ENCODE measurements at regions not wholly inside any gene's neighbourhood (a gene's known extent, or its start where the extent isn't known, plus 50 kb on each side); places are given as distances from the start of the nearest gene placed in this dataset.

DNA sequence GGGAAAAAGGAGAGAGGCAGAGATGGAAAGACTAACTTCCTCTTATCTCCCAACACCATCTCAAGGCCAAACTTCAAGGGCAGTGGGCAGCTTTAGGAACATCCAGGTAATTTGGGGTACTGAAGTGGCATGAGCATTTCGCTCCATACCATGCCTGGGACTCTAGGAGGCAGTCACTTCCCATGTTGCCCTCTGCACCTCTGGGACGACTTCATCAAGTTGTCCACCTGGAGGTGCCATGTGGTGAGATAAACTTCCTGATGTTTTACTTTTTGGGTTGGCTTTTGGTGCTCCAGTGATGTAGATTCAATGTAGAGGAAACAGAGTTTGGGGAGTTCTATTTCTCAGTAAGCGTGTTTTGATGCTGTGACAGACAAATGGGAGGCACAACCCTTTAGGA, 56.3 kb upstream of the UPP2 start:
- Histone ChIP-seq H3K79me1 (replicated peaks; ENCODE audit: low read length, poor library complexity, severe bottlenecking) (no peaks in the 10 kb centered on the region), H3K18ac (ENCODE audit: low read depth in 1 of 2, low read length in 2 of 2) (no peak overlapping the region), H3K27ac (ENCODE audit: low read length, poor library complexity, severe bottlenecking) (no peak overlapping the region), H3K4ac (ENCODE audit: low read depth in 1 of 2, low read length in 2 of 2) (no peak overlapping the region), H3K4me2 (ENCODE audit: low read length, poor library complexity, severe bottlenecking) (no peak overlapping the region), H3K27me3 (ENCODE audit: control insufficient read depth in 1 of 2, insufficient read depth in 1 of 2, low read length in 2 of 2) (peaks cover 0 to 14% of the 10 kb centered on the region in 2 experiments), H3K14ac (ENCODE audit: low read length in 2 of 2) (no peak overlapping the region), H2AK5ac (ENCODE audit: low read length, severe bottlenecking) (no peak overlapping the region), H2BK5ac (ENCODE audit: low read depth, low read length, poor library complexity, severe bottlenecking) (no peak overlapping the region), H3K4me3 (ENCODE audit: insufficient read depth in 1 of 2, low read depth in 1 of 2, low read length in 2 of 2) (no peak overlapping the region), H2AFZ (ENCODE audit: low read depth, low read length) (no peak overlapping the region), H3K9me3 (ENCODE audit: control insufficient read depth, low read length) (no peaks in the 10 kb centered on the region), H2BK12ac (ENCODE audit: low read length in 2 of 2) (no peak overlapping the region), H3K4me1 (ENCODE audit: control insufficient read depth, insufficient read depth, low read depth, low read length) (no peaks in the 10 kb centered on the region), H4K91ac (ENCODE audit: low read length) (no peak overlapping the region), H3K9ac (ENCODE audit: low read length) (no peak overlapping the region), H3K36me3 (ENCODE audit: control insufficient read depth in 1 of 2, insufficient read depth in 2 of 2, low read depth in 1 of 2, low read length in 2 of 2) (no peaks in the 10 kb centered on the region), H2BK120ac (ENCODE audit: low read depth, low read length) (no peak overlapping the region), H4K8ac (ENCODE audit: low read length) (no peak overlapping the region), H2BK15ac (ENCODE audit: low read depth, poor library complexity, severe bottlenecking) (no peak overlapping the region), H3K23ac (ENCODE audit: low read length in 2 of 2) (no peak overlapping the region)
- WGBS: 64% methylated on average over 3 of the region's 3 CpGs
- DNase-seq: no peak

DNA sequence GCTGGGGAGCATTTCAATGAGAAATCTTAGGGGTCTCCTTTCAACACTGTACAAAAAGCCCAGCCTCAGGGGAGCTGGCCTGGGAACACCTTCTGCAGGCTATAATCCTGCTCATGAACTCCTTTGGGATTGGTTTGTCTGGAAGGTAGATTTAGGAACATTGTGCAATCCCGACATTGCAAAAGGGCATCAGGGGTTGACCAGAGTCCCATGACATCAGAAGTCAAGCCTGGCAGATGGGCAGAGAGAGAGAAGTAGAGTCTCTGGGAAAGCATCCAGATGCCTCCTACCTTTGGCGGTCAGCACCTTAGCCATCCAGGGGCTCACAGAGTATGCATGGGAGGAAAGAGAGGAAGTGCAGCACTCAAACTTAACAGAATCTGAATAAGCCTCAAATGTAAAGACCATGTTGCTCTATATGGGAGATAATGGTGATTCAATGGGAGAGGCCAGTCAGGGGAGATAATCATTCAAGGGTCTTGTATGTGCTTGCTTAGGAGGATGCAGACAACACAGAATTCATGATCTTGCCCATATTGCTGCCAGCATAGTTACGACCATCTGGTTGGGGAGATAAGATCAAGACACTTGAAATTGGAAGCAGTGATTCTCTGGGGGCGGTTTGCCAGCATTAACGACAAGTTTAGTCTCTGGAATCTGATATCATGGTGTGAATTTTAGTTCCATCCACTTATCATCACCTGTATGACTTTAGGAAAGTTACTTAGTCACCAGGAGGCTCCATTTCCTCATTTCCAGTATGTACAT, 58.3 kb upstream of the UPP2 start:
- no peaks in the 10 kb centered on the region for H3K9me3 ChIP-seq (ENCODE audit: control insufficient read depth, low read length)
- DNase-seq: no peak
- H3K9ac ChIP-seq (ENCODE audit: low read length): no peak overlapping the region
- no peak overlapping the region for H2AFZ ChIP-seq (ENCODE audit: low read depth, low read length)
- H2BK120ac ChIP-seq (ENCODE audit: low read depth, low read length): no peak overlapping the region
- H3K36me3 ChIP-seq (ENCODE audit: control insufficient read depth in 1 of 2, insufficient read depth in 2 of 2, low read depth in 1 of 2, low read length in 2 of 2): no peaks in the 10 kb centered on the region
- H3K4me2 ChIP-seq (ENCODE audit: low read length, poor library complexity, severe bottlenecking): no peak overlapping the region
- H3K18ac ChIP-seq (ENCODE audit: low read depth in 1 of 2, low read length in 2 of 2): no peak overlapping the region
- 71% methylated on average over 5 of the region's 5 CpGs for WGBS
- no peak overlapping the region for H3K27ac ChIP-seq (ENCODE audit: low read length, poor library complexity, severe bottlenecking)
- H4K8ac ChIP-seq (ENCODE audit: low read length): no peak overlapping the region
- no peak overlapping the region for H2BK12ac ChIP-seq (ENCODE audit: low read length in 2 of 2)
- H3K79me1 ChIP-seq (replicated peaks; ENCODE audit: low read length, poor library complexity, severe bottlenecking): no peaks in the 10 kb centered on the region
- no peak overlapping the region for H2AK5ac ChIP-seq (ENCODE audit: low read length, severe bottlenecking)
- H2BK15ac ChIP-seq (ENCODE audit: low read depth, poor library complexity, severe bottlenecking): no peak overlapping the region
- no peak overlapping the region for H3K23ac ChIP-seq (ENCODE audit: low read length in 2 of 2)
- H3K4ac ChIP-seq (ENCODE audit: low read depth in 1 of 2, low read length in 2 of 2): no peak overlapping the region
- H3K4me3 ChIP-seq (ENCODE audit: insufficient read depth in 1 of 2, low read depth in 1 of 2, low read length in 2 of 2): no peak overlapping the region
- peaks cover 0 to 11% of the 10 kb centered on the region in 2 experiments for H3K27me3 ChIP-seq (ENCODE audit: control insufficient read depth in 1 of 2, insufficient read depth in 1 of 2, low read length in 2 of 2)
- no peak overlapping the region for H3K14ac ChIP-seq (ENCODE audit: low read length in 2 of 2)
- H2BK5ac ChIP-seq (ENCODE audit: low read depth, low read length, poor library complexity, severe bottlenecking): no peak overlapping the region
- H3K4me1 ChIP-seq (ENCODE audit: control insufficient read depth, insufficient read depth, low read depth, low read length): no peaks in the 10 kb centered on the region
- H4K91ac ChIP-seq (ENCODE audit: low read length): no peak overlapping the region

DNA sequence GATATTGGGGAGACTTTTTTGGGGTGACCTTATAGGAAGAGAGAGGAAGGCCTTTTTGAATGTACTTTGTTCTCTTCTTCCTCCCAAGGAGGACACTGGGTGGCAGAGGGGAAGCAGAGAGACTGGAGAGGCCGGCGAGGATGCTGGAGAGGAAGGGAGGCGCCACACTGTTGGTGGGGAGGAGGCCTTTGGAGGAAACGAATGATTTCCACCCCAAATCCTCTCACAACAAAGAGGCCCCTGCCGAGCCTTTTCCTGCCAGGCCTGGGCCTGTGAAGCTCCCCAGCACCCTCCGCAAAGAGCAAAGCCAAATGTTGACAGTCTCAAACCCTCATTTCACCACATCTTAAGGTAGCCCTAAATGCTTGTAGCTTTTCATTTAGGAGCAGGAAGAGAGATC, 59.0 kb upstream of the UPP2 start:
- Histone ChIP-seq H3K4ac (ENCODE audit: low read depth in 1 of 2, low read length in 2 of 2) (no peak overlapping the region), H2BK15ac (ENCODE audit: low read depth, poor library complexity, severe bottlenecking) (no peak overlapping the region), H4K8ac (ENCODE audit: low read length) (no peak overlapping the region), H2AFZ (ENCODE audit: low read depth, low read length) (no peak overlapping the region), H3K9me3 (ENCODE audit: control insufficient read depth, low read length) (no peaks in the 10 kb centered on the region), H4K91ac (ENCODE audit: low read length) (no peak overlapping the region), H2BK12ac (ENCODE audit: low read length in 2 of 2) (no peak overlapping the region), H3K14ac (ENCODE audit: low read length in 2 of 2) (no peak overlapping the region), H3K23ac (ENCODE audit: low read length in 2 of 2) (no peak overlapping the region), H3K4me3 (ENCODE audit: insufficient read depth in 1 of 2, low read depth in 1 of 2, low read length in 2 of 2) (no peak overlapping the region), H3K4me2 (ENCODE audit: low read length, poor library complexity, severe bottlenecking) (no peak overlapping the region), H3K18ac (ENCODE audit: low read depth in 1 of 2, low read length in 2 of 2) (no peak overlapping the region), H3K36me3 (ENCODE audit: control insufficient read depth in 1 of 2, insufficient read depth in 2 of 2, low read depth in 1 of 2, low read length in 2 of 2) (no peaks in the 10 kb centered on the region), H3K27ac (ENCODE audit: low read length, poor library complexity, severe bottlenecking) (no peak overlapping the region), H2BK5ac (ENCODE audit: low read depth, low read length, poor library complexity, severe bottlenecking) (no peak overlapping the region), H2BK120ac (ENCODE audit: low read depth, low read length) (no peak overlapping the region), H2AK5ac (ENCODE audit: low read length, severe bottlenecking) (no peak overlapping the region), H3K27me3 (ENCODE audit: control insufficient read depth in 1 of 2, insufficient read depth in 1 of 2, low read length in 2 of 2) (peaks cover 0 to 11% of the 10 kb centered on the region in 2 experiments), H3K9ac (ENCODE audit: low read length) (no peak overlapping the region), H3K79me1 (replicated peaks; ENCODE audit: low read length, poor library complexity, severe bottlenecking) (no peaks in the 10 kb centered on the region), H3K4me1 (ENCODE audit: control insufficient read depth, insufficient read depth, low read depth, low read length) (no peaks in the 10 kb centered on the region)
- no peak for DNase-seq
- WGBS: 67% methylated on average over 4 of the region's 6 CpGs

DNA sequence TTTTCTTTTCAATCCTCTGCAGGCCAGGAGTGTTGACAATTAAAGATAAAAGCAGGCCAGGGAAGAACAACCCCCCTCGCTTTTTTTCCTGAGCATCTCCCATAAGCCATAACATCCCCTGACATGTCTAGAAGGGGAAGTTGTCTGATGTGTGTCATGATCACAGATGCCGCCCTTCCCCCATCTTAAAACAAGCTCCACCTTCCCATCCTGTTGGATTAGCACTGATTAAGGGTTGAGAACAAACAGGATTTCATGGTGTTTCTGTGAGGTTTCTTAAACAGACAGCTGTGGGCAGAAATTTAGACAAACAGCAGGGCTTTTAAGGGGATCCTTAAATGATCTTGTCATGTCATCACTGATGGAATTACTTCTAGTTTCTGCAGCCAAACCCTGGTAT, 59.4 kb upstream of the UPP2 start:
- no peak overlapping the region for H3K27ac ChIP-seq (ENCODE audit: low read length, poor library complexity, severe bottlenecking)
- H3K18ac ChIP-seq (ENCODE audit: low read depth in 1 of 2, low read length in 2 of 2): no peak overlapping the region
- H3K23ac ChIP-seq (ENCODE audit: low read length in 2 of 2): no peak overlapping the region
- no peak overlapping the region for H3K4ac ChIP-seq (ENCODE audit: low read depth in 1 of 2, low read length in 2 of 2)
- H3K79me1 ChIP-seq (replicated peaks; ENCODE audit: low read length, poor library complexity, severe bottlenecking): no peaks in the 10 kb centered on the region
- H4K8ac ChIP-seq (ENCODE audit: low read length): no peak overlapping the region
- no peak overlapping the region for H3K14ac ChIP-seq (ENCODE audit: low read length in 2 of 2)
- H3K4me3 ChIP-seq (ENCODE audit: insufficient read depth in 1 of 2, low read depth in 1 of 2, low read length in 2 of 2): no peak overlapping the region
- no peak overlapping the region for H2BK15ac ChIP-seq (ENCODE audit: low read depth, poor library complexity, severe bottlenecking)
- H2AK5ac ChIP-seq (ENCODE audit: low read length, severe bottlenecking): no peak overlapping the region
- no peak overlapping the region for H2BK5ac ChIP-seq (ENCODE audit: low read depth, low read length, poor library complexity, severe bottlenecking)
- no peak overlapping the region for H2BK12ac ChIP-seq (ENCODE audit: low read length in 2 of 2)
- no peak for DNase-seq
- H4K91ac ChIP-seq (ENCODE audit: low read length): no peak overlapping the region
- H2BK120ac ChIP-seq (ENCODE audit: low read depth, low read length): no peak overlapping the region
- H3K4me1 ChIP-seq (ENCODE audit: control insufficient read depth, insufficient read depth, low read depth, low read length): no peaks in the 10 kb centered on the region
- WGBS: no CpG with 5 or more reads among the region's 2 CpGs
- H3K36me3 ChIP-seq (ENCODE audit: control insufficient read depth in 1 of 2, insufficient read depth in 2 of 2, low read depth in 1 of 2, low read length in 2 of 2): no peaks in the 10 kb centered on the region
- H3K4me2 ChIP-seq (ENCODE audit: low read length, poor library complexity, severe bottlenecking): no peak overlapping the region
- H2AFZ ChIP-seq (ENCODE audit: low read depth, low read length): no peak overlapping the region
- no peak overlapping the region for H3K9ac ChIP-seq (ENCODE audit: low read length)
- H3K27me3 ChIP-seq (ENCODE audit: control insufficient read depth in 1 of 2, insufficient read depth in 1 of 2, low read length in 2 of 2): peaks cover 0 to 8% of the 10 kb centered on the region in 2 experiments
- H3K9me3 ChIP-seq (ENCODE audit: control insufficient read depth, low read length): no peaks in the 10 kb centered on the region
